Hepatocyte (in vitro differentiated cells): ENCODE measurements at regions not wholly inside any gene's neighbourhood (a gene's known extent, or its start where the extent isn't known, plus 50 kb on each side); places are given as distances from the start of the nearest gene placed in this dataset.

Source experiments
- EZH2 ChIP-seq: fragments of 200-600 bp; sonication (generic); IDR thresholded peaks from 2 replicates; pipeline ENCODE4 v1.6.1; 2016; ENCODE audit warnings: antibody characterized with exemption, mild to moderate bottlenecking, borderline replicate concordance
- TF ChIP-seq, protein P1 (sequence below): fragments of 200-600 bp; sonication (generic); IDR thresholded peaks from 2 replicates; pipeline ENCODE4 v1.5.1; 2016; ENCODE audit warnings: antibody characterized with exemption, mild to moderate bottlenecking; ENCODE audit not compliant: poor library complexity

DNA sequence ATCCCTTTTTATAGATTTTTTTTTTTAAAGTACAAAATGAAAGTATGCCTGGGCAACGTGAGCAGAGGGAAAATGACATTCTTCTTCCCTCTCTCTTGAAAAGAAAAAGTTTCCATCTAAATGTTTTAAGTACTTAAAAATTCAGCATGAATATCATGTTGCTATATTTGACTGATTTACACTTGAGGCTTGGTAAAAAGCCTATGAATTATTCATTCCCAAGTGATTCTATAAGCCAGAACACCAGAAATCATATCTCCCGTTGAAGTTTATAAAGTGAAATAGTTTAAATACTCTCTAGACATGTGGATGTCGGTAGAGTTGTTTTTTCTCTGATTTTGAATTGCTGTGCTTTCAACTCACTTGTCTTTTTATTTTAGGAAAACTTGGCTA, 276.2 kb upstream of the RARB start:
- TF ChIP-seq, protein P1, sequence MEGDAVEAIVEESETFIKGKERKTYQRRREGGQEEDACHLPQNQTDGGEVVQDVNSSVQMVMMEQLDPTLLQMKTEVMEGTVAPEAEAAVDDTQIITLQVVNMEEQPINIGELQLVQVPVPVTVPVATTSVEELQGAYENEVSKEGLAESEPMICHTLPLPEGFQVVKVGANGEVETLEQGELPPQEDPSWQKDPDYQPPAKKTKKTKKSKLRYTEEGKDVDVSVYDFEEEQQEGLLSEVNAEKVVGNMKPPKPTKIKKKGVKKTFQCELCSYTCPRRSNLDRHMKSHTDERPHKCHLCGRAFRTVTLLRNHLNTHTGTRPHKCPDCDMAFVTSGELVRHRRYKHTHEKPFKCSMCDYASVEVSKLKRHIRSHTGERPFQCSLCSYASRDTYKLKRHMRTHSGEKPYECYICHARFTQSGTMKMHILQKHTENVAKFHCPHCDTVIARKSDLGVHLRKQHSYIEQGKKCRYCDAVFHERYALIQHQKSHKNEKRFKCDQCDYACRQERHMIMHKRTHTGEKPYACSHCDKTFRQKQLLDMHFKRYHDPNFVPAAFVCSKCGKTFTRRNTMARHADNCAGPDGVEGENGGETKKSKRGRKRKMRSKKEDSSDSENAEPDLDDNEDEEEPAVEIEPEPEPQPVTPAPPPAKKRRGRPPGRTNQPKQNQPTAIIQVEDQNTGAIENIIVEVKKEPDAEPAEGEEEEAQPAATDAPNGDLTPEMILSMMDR = no peak
- no peak for TF ChIP-seq EZH2
